Heart left ventricle (tissue), 13 donors: ENCODE measurements at regions not wholly inside any gene's neighbourhood (a gene's known extent, or its start where the extent isn't known, plus 50 kb on each side); places are given as distances from the start of the nearest gene placed in this dataset.
"Not testable (repeated sequence)": the region's sequence is repeated elsewhere in the genome, so short reads cannot be mapped to it uniquely, and the experiment has no call there.

Source experiments
- POLR2A ChIP-seq, 2 donors: fragments of 450-650 bp; IDR thresholded peaks; one replicate each; pipeline ENCODE4 v1.6.1; 2017; ENCODE audit warnings: antibody characterized with exemption in 2 of 2, mild to moderate bottlenecking in 2 of 2, moderate library complexity in 2 of 2
- TF ChIP-seq, protein P1 (sequence below), 12 donors: fragments of 200-600 bp; sonication (generic) in 4 of 12; IDR thresholded peaks; one replicate each; pipeline versions ENCODE4 v1.5.0 to v1.8.0; 2018 to 2022; ENCODE audit warnings: antibody characterized with exemption in 12 of 12, mild to moderate bottlenecking in 5 of 12
- donor health status: ischemic (EF 13 %, LVEDD 7.1; RV severe dilation, severe dysfunction).
- donor health status: DM: no; HTN: yes; CAD: no.
- donor health status: DM: no; HTN: no; CAD: no.
- donor health status: ischemic (EF 25% LVEDD 6.9; RV normal size, moderate dysfunction).
- donor health status: ischemic (EF 25% LVEDD 5.7; RV mildly dilated, moderate dysfunction).
- donor health status: ischemic (EF 35%, LVEDD 5.7; RV mildly dilated, moderate dysfunction).
- donor health status: nonischemic (EF 11% LVEDD 7.7; RV severe dilation, severe dysfunction).
- donor health status: DM: yes; HTN: yes; CAD: no.
- donor health status: PGD.
- donor health status: ischemic (EF 29% LVEDD 5.4; RV normal size, mild dysfunction).
- donor health status: nonischemic (EF 23%, LVEDD 6.1; RV moderate dilation, normal function).

- TF ChIP-seq, protein P1, sequence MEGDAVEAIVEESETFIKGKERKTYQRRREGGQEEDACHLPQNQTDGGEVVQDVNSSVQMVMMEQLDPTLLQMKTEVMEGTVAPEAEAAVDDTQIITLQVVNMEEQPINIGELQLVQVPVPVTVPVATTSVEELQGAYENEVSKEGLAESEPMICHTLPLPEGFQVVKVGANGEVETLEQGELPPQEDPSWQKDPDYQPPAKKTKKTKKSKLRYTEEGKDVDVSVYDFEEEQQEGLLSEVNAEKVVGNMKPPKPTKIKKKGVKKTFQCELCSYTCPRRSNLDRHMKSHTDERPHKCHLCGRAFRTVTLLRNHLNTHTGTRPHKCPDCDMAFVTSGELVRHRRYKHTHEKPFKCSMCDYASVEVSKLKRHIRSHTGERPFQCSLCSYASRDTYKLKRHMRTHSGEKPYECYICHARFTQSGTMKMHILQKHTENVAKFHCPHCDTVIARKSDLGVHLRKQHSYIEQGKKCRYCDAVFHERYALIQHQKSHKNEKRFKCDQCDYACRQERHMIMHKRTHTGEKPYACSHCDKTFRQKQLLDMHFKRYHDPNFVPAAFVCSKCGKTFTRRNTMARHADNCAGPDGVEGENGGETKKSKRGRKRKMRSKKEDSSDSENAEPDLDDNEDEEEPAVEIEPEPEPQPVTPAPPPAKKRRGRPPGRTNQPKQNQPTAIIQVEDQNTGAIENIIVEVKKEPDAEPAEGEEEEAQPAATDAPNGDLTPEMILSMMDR (IDR thresholded peaks at IDR 0.05): not testable (repeated sequence)
- not testable (repeated sequence) for TF ChIP-seq POLR2A (IDR thresholded peaks at IDR 0.05)
Observed at GRCh38 chr12:124070394-124071074, 97.5 kb downstream of the ZNF664 start.
